GM21737 (cell line): ENCODE measurements at regions not wholly inside any gene's neighbourhood (a gene's known extent, or its start where the extent isn't known, plus 50 kb on each side); places are given as distances from the start of the nearest gene placed in this dataset.
"Not testable (repeated sequence)": the region's sequence is repeated elsewhere in the genome, so short reads cannot be mapped to it uniquely, and the experiment has no call there.

Source experiments
- ATAC-seq: cut with Tn5 transposase; IDR thresholded peaks from one replicate; pipeline ENCODE4 v1.9.1; 2021; ENCODE audit warnings: mild to moderate bottlenecking, moderate library complexity; ENCODE audit not compliant: unreplicated experiment

- no peak for ATAC-seq
Observed at GRCh38 chr18:41639218-41639617, 315.8 kb upstream of the PIK3C3 start.

- not testable (repeated sequence) for ATAC-seq
Observed at GRCh38 chr18:41631723-41632285, 323.2 kb upstream of the PIK3C3 start.

- no peak for ATAC-seq
Observed at GRCh38 chr18:41630232-41630886, 324.7 kb upstream of the PIK3C3 start.

GRCh38 chr18:41624460-41624859 is 330.6 kb upstream of the PIK3C3 start:
- ATAC-seq, result no peak

GRCh38 chr18:41621177-41621576 is 333.9 kb upstream of the PIK3C3 start:
- ATAC-seq, result no peak

- no peak for ATAC-seq
Observed at GRCh38 chr18:41618147-41618546, 336.9 kb upstream of the PIK3C3 start.

GRCh38 chr18:41617647-41618046 is 337.4 kb upstream of the PIK3C3 start:
- no peak for ATAC-seq

- no peak for ATAC-seq
Observed at GRCh38 chr18:41613003-41613609, 341.9 kb upstream of the PIK3C3 start.

- no peak for ATAC-seq
Observed at GRCh38 chr18:41604964-41605363, 350.1 kb upstream of the PIK3C3 start.

- ATAC-seq, result no peak
Observed at GRCh38 chr18:41602034-41602433, 353.0 kb upstream of the PIK3C3 start.

- ATAC-seq, result no peak
Observed at GRCh38 chr18:41600693-41601391, 354.2 kb upstream of the PIK3C3 start.

GRCh38 chr18:41599466-41599865 is 355.6 kb upstream of the PIK3C3 start:
- ATAC-seq, result no peak

- no peak for ATAC-seq
Observed at GRCh38 chr18:41594582-41594981, 360.5 kb upstream of the PIK3C3 start.

- no peak for ATAC-seq
Observed at GRCh38 chr18:41593171-41593675, 361.8 kb upstream of the PIK3C3 start.

GRCh38 chr18:41587976-41588375 is 367.1 kb upstream of the PIK3C3 start:
- no peak for ATAC-seq

GRCh38 chr18:41585512-41585911 is 369.5 kb upstream of the PIK3C3 start:
- ATAC-seq, result no peak

- no peak for ATAC-seq
Observed at GRCh38 chr18:41579185-41579584, 375.8 kb upstream of the PIK3C3 start.

- ATAC-seq, result no peak
Observed at GRCh38 chr18:41577529-41577928, 377.5 kb upstream of the PIK3C3 start.

- no peak for ATAC-seq
Observed at GRCh38 chr18:41576643-41577042, 378.4 kb upstream of the PIK3C3 start.

- no peak for ATAC-seq
Observed at GRCh38 chr18:41569867-41570266, 385.2 kb upstream of the PIK3C3 start.

GRCh38 chr18:41561961-41562360 is 393.1 kb upstream of the PIK3C3 start:
- ATAC-seq, result no peak

GRCh38 chr18:41558715-41559114 is 396.3 kb upstream of the PIK3C3 start:
- ATAC-seq, result no peak
